C4-2B (cell line): ENCODE measurements at regions not wholly inside any gene's neighbourhood (a gene's known extent, or its start where the extent isn't known, plus 50 kb on each side); places are given as distances from the start of the nearest gene placed in this dataset.

Source experiments
- H3K27ac ChIP-seq: fragments of 450-650 bp; 2 replicates; pipeline ENCODE4 v1.5.1; 2017
- CTCF ChIP-seq: fragments of 450-650 bp; conservative IDR thresholded peaks from 2 replicates; pipeline ENCODE4 v1.5.1; 2017; ENCODE audit warnings: mild to moderate bottlenecking
- ZFX ChIP-seq: fragments of 450-650 bp; IDR thresholded peaks from 2 replicates; pipeline ENCODE4 v1.6.1; 2017

- H3K27ac ChIP-seq = peak overlapping the region; percentile 90
- TF ChIP-seq ZFX (no peak), CTCF (no peak)
These were observed 74.6 kb upstream of the GALNT5 start for GRCh38 chr2:157182834-157183396.

- TF ChIP-seq CTCF (no peak), ZFX (no peak)
- peak overlapping the region; percentile 47 for H3K27ac ChIP-seq
These were observed 73.2 kb upstream of the GALNT5 start for GRCh38 chr2:157184161-157184895.

- TF ChIP-seq CTCF = no peak
- no peak for TF ChIP-seq ZFX
- H3K27ac ChIP-seq = no peak overlapping the region
These were observed 71.9 kb upstream of the GALNT5 start for GRCh38 chr2:157185476-157186227.

GRCh38 chr2:157190151-157190550 lies 67.4 kb upstream of the GALNT5 start:
- no peak for TF ChIP-seq ZFX
- no peak for TF ChIP-seq CTCF

GRCh38 chr2:157191186-157191585 lies 66.3 kb upstream of the GALNT5 start:
- no peak overlapping the region for H3K27ac ChIP-seq
- TF ChIP-seq ZFX (no peak), CTCF (no peak)

More at GRCh38 chr2:157190151-157190550, 67.4 kb upstream of the GALNT5 start:
- no peak overlapping the region for H3K27ac ChIP-seq

GRCh38 chr2:157192445-157193423 lies 64.8 kb upstream of the GALNT5 start:
- no peak overlapping the region for H3K27ac ChIP-seq
- TF ChIP-seq CTCF = no peak
- TF ChIP-seq ZFX = no peak
